ENCODE measurements at regions not wholly inside any gene's neighbourhood (a gene's known extent, or its start where the extent isn't known, plus 50 kb on each side); places are given as distances from the start of the nearest gene placed in this dataset.

DNA sequence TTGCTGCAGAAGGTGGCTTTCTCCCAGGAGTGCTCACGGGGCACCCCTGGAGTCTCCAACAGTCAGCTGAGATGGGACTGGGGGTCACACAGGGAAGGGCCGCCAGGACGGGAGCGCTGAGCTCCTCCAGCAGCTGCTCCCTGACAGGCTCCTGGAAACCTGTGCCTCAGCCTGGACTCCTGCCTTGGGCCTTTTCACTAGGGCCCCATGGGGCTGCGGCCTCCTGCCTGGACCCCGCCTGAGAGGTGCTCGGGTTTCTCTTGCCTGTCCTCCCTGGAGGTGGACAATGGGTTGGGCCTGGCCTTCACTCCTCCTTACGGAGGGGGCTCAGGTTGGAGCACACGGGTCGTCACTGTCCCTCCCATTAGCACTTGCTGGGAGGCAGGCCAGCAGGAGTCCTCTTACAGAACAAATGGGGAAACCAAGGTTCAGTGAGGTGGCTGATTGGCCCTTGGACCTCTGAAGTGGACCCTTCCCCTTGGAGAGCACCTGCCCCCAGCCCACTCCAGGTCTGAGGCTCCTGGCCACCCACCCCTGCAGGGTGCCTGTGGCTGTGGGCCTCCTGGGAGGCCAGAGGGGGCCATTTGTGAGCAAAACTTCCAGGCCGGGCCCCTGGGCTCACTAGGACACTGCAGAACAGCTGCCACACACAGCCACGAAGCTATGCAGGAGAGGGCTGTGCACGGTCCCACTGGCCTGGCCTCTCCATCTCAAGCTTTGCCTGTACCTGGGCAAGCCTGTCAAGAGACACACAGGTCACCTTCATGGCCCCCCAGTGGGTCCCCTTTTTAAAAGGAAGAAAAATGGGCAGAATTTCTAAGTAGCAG lies 57.1 kb upstream of the ODC1 start:
- no peak for TF ChIP-seq CTCF (IDR thresholded peaks at IDR 0.05)
- no peak overlapping the region for H3K4me3 ChIP-seq
- no peaks in the 10 kb centered on the region for H3K4me1 ChIP-seq
- H3K27me3 ChIP-seq = no peaks in the 10 kb centered on the region
- H3K36me3 ChIP-seq = no peaks in the 10 kb centered on the region
- 88 to 93% methylated on average over 13 of the region's 13 CpGs for WGBS, 2 donors
- H3K27ac ChIP-seq = no peak overlapping the region
- DNase-seq (no peak), ATAC-seq (no peak), FAIRE-seq (no peak)
- H3K9me3 ChIP-seq = no peaks in the 10 kb centered on the region
- intact Hi-C loops (cut with DNase I) = no loop called here

GRCh38 chr2:10504370-10504993 lies 56.4 kb upstream of the ODC1 start:
- WGBS, 2 donors = 83 to 90% methylated on average over 16 of the region's 16 CpGs
- no peak for ATAC-seq
- no peaks in the 10 kb centered on the region for H3K4me1 ChIP-seq
- H3K4me3 ChIP-seq = no peak overlapping the region
- DNase-seq = no peak
- TF ChIP-seq CTCF (IDR thresholded peaks at IDR 0.05) = no peak
- H3K27me3 ChIP-seq = no peaks in the 10 kb centered on the region
- no peak overlapping the region for H3K27ac ChIP-seq
- H3K9me3 ChIP-seq = no peaks in the 10 kb centered on the region
- no peaks in the 10 kb centered on the region for H3K36me3 ChIP-seq
- intact Hi-C loops (cut with DNase I) = no loop called here
- no peak for FAIRE-seq

DNA sequence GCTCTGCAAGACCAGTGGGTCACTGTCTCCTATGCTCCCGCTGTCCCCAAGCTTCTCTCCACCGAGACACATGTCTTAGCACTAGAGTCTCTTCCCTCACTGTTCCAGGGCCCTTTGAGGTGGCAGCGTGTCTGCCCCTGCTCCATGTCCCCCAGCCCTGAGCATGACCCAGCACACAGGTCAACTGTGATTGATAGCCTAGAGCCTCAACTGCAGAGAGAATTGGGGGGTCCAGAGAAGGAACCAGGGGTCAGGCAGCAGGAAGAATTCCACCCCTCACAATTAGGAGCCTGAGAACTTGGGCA lies 54.6 kb upstream of the ODC1 start:
- Histone ChIP-seq H3K4me3 (no peak overlapping the region), H3K27ac (no peak overlapping the region), H3K36me3 (no peaks in the 10 kb centered on the region), H3K4me1 (no peaks in the 10 kb centered on the region), H3K27me3 (no peaks in the 10 kb centered on the region), H3K9me3 (no peaks in the 10 kb centered on the region)
- DNase-seq (no peak), ATAC-seq (no peak), FAIRE-seq (no peak)
- intact Hi-C loops (cut with DNase I) = no loop called here
- WGBS, 2 donors = 74 to 81% methylated on average over 3 of the region's 3 CpGs
- TF ChIP-seq CTCF (IDR thresholded peaks at IDR 0.05) = no peak

DNA sequence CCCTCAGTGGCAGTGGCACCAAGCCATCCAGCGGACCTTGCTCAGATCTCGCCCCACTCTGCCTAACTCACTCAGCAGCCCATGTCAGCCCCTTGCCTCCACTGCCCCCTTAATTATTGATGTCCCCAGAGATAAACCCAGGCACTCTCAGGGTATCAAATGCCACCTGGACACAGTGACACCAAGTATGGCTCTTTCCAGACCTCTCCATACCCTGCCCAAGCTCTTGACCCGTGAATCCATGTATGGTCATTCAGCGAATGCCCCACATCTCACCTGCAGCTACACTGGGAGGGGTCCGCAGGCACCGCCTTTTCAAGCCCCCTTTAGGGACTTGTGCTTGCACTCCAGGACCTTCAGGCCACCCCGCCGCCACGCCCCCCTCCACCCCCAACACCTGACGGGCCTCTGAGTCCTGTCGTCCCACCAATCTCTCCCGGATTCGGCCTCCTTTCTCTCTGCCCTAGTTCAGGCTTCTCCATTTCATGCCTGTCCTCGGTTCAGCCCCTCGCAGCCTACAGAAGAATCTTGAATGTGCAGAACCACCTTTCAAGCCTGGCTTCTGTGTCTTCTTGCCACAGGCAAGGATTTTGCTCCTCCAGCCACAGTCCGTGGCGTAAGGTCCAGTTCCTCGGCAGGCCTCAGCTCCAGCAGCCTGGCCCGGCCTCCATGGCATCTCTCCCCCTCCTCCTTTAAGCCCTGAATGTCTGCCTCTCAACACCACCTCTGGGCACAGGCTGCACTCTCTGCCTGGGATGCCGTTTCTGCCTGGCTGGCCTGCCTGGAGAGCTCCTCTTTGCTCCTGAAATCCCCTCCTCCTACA lies 54.1 kb upstream of the ODC1 start:
- H3K9me3 ChIP-seq = no peaks in the 10 kb centered on the region
- 84 to 87% methylated on average over 19 to 20 of the region's 20 CpGs for WGBS, 2 donors
- no peak overlapping the region for H3K4me3 ChIP-seq
- ATAC-seq = no peak
- no peak overlapping the region for H3K27ac ChIP-seq
- no peaks in the 10 kb centered on the region for H3K27me3 ChIP-seq
- intact Hi-C loops (cut with DNase I) = no loop called here
- H3K36me3 ChIP-seq = no peaks in the 10 kb centered on the region
- H3K4me1 ChIP-seq = no peaks in the 10 kb centered on the region
- TF ChIP-seq CTCF (IDR thresholded peaks at IDR 0.05) = no peak
- peak in 1 of 6 donors; percentile 31 for DNase-seq
- FAIRE-seq = no peak
